NOMO-1 (cell line): ENCODE measurements at regions not wholly inside any gene's neighbourhood (a gene's known extent, or its start where the extent isn't known, plus 50 kb on each side); places are given as distances from the start of the nearest gene placed in this dataset.
"Not testable (repeated sequence)": the region's sequence is repeated elsewhere in the genome, so short reads cannot be mapped to it uniquely, and the experiment has no call there.

Source experiments
- DNase-seq, 2 experiments: peaks; one replicate each; lab custom pipeline; 2025; ENCODE audit not compliant: unreplicated experiment in 2 of 2; lab: John Stamatoyannopoulos, UW

DNA sequence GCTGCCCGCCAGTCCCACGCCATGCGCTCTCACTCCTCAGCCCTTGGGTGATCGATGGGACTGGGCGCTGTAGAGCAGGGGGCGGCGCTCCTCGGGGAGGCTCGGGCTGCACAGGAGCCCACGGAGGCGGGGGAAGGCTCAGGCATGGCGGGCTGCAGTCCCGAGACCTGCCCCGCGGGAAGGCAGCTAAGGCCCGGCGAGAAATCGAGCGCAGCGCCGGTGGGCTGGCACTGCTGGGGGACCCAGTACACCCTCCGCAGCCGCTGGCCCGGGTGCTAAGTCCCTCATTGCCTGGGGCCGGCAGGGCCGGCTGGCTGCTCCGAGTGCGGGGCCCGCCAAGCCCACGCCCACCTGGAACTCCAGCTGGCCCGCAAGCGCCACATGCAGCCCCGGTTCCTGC lies 102.2 kb upstream of the PDE10A start:
- not testable (repeated sequence) for DNase-seq

DNA sequence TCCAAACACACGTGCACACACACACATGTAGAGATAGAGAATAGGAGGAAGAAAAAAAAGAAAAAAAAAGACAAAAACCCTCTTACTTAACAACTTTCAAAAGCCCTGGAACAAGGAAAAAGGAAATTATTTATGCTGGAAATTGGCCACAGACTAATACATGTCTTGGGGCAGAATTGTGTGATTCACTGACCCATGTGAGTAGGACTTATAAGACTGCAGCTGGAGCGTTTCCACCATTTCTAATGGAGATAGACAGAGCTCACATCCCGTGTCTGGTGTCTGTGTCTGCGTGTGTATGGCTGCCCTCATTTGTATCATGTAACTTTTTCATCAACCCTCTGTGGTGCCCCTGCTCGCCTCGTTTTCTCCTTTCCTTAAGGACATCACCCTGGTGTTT lies 99.8 kb upstream of the PDE10A start:
- DNase-seq: no peak

DNA sequence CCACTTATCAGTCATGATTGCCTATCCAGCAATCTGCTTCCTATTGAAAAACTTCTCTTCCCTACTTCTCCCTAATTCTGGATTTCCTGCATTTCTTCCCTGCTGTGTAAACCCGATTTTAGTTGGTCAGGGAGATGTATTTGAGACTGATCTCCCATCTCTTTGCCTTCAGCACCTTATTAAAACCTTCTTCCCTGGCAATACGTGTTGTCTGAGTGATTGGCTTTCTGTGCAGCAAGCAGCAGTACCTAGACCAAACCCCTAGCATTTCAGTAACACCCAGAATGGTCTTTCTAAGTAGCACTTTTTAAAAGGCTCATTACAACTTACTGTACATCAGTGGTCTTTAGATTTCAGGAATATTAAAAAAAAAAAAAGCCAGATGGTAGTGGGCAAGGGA lies 99.1 kb upstream of the PDE10A start:
- no peak for DNase-seq

DNA sequence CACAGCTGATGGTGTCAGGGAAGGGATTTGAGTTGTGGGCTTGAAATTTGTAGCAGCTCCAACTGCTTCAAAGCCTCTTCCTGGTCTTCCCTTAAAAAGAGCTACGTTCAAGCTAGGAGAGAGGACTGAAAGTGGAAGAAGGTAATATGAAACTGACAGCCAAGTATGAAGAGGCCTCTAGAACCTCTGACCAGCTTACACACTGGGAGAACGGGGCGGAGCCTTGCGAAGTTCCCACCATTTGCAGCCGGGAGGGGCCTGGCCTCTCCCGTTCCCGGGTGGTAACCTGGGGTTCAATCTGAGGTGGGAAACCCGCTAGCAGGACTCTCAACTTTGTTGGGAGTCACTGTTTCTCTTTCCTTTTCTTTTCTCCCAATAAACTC lies 97.8 kb upstream of the PDE10A start:
- no peak for DNase-seq

DNA sequence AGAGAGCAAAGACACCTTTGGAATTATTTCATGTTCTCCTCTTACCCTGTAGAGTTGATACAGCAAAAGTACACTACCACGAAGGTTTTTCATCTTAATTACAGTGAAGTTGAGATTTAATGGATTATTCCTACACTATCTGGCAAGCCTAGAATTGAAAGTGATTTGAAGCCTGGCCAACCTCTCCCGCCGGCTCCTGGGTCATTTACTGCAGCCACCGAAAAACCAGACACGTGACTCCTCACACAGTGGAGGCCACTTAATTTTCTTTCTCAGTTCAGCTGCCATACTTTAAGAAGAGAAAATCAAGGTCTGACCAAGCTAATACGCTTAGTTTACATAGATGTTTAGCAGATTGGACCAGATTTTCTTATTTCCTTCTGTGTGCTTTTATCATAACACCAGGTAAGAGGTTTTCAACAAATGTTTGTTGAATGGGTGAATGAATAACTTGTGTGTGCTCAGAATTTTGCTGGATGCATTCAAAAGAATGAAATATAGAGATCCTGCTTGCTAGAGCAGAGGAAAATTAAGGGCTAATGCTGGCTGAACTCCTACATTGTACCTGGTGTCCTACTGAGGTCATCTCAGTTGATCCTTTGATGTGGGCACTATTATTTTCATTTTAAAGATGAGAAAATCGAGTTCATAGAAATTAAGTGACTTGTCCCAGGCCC lies 97.2 kb upstream of the PDE10A start:
- no peak for DNase-seq

DNA sequence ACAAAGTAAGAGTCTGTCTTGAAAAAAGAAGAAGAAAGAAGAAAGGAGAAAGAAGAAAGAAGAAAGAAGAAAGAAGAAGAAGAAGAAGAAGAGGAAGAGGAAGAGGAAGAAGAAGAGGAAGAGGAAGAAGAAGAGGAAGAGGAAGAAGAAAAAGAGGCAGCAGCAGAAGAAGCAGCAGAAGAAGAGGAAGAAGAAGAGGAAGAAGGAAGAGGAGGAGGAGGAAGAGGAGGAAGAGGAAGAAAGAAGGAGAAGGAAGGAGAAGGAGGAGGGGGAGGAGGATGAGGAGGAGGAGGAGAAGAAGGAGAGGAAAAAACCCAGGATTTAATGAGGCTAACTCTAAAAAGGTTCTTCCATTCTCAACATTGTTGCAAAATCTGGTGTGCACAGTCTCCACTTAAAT lies 95.4 kb upstream of the PDE10A start:
- no peak for DNase-seq

DNA sequence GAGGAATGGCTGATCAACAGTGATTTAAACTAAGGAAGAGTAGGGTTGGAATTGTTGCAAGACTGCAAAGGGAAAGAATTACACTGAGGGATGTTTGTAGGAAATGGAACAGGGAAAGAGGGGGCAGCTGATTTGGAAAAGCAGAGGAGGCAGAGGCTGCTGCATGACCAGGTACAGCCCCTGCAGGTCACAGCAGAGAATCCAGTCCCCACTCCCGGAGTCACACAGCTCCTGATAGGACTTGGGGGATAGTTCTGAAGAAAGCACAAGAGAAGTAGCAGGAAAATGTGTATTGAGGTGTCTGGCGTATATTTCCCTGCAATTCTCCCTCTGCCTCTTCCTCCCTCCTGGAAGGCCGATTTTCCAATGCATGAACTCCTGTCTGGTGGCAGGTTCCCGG lies 92.5 kb upstream of the PDE10A start:
- DNase-seq: no peak

DNA sequence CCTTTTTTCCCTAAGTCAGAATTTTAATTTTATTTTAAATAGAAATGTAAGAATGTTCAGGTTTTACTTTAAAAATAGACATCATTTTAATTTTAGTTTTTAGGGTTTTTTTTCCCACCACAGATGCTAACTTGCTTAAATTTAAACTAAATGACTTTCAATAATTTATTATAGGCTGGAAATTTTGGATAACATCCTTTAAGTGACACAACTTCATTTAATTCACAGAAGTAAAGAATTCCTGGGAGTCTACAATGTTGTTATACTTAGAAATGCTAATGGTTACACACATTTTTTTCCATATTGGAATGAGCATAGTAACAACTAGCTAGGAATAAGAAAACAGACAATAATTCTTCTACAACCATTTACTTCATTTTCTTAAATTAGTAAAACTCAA lies 90.5 kb upstream of the PDE10A start:
- no peak for DNase-seq

DNA sequence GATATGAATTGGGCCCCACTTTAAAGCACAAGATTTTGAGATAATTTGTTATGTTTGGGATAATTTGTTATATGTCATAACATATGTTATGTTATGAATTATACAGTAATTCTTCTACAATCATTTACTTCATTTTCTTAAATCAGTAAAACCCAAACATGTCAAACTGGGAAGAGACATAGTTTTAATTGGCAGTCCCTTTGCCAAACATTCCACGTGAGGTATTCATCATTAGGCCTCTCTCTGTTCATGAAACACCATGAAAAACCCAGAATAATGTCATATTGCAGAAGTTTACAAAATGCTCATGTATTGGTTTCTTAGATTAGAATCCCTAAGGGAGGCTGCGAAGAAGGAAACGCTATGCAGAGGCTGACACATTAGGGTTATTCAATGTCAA lies 89.4 kb upstream of the PDE10A start:
- no peak for DNase-seq

DNA sequence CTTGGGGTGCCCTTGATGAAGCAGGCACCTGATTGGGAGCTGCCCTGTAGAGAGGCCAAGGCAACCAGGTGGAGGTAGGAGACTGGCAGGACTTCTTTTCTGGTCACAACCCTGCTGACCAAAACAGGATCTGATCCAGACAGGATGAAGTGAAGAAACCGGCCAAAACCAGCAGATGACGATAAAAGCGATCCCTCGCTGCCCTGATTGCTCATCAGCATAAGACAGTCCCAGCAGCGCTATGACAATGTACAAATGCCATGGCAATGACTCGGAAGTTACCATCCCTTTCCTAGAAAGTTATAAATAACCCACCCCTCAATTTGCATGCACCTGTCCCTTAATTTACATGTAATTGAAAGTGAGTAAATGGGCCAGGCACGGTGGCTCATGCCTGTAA lies 88.4 kb upstream of the PDE10A start:
- DNase-seq: no peak

DNA sequence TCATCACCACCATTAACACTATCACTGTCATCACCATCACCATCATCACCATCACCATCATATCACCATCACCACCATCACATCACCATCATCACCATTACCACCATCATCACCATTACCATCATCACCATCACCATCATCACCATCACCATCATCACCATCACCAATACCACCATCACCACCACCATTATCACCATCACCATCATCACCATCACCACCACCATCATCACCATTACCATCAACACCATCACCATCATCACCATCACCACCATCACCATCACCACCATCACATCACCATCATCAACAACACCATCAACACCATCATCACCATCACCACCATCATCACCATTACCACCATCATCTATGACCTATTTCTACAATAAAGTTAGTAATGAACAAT lies 86.1 kb upstream of the PDE10A start:
- no peak for DNase-seq

DNA sequence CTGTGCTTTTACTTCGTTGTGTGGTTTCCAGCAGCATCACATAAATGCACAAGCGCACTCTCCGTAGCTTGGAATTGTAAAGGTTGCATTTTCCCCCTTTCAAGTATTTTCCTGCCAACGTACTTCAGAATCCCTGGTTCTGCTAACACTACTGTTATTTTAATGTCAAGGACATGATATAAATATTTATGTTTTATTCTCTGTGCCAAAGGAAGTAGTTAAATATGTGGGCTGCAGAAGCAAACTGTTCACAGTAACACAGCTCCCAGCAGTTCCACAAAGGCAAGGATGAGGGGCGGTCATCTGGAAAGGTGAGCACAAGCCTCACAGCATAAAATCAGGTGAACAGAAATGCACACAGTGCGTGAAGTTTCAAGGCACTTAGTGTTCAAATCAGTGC lies 85.3 kb upstream of the PDE10A start:
- no peak for DNase-seq

DNA sequence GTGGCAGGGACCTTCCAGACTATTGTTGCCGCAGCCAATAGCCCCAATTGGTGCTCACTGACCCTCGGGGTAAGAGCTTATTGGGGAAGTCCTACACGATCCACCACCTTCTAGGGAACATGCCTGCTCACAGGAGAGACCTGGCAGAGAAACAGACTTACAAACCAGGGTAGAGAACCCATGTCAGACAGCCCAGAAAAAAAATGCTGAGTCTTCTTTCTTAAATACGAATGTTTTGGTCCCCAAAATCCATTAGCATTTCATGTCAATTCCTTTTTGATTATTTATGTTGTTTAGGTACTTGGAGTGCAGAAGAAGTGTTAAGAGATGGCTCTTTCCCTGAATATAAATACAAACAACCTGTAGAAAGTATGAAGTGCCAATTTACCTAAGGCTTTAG lies 84.9 kb upstream of the PDE10A start:
- no peak for DNase-seq

DNA sequence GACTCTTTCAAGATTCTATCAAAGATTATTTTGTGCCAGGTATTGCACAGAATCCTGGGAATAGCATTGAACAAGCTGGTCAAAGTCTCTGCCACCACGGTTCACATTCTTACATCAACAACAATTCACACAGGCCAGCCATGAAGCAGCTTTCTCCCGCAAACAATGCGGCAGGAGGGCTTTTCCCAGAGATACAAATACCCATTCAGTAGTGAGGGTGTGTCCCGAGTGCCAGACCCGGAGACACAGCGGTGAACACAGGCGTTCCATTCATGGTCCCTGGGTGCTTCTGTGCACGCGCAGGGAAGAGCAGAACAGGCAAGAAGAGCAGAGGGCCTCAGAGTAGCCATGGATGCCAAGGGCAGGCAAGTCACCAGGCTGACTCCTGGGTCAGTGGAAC lies 83.3 kb upstream of the PDE10A start:
- no peak for DNase-seq

DNA sequence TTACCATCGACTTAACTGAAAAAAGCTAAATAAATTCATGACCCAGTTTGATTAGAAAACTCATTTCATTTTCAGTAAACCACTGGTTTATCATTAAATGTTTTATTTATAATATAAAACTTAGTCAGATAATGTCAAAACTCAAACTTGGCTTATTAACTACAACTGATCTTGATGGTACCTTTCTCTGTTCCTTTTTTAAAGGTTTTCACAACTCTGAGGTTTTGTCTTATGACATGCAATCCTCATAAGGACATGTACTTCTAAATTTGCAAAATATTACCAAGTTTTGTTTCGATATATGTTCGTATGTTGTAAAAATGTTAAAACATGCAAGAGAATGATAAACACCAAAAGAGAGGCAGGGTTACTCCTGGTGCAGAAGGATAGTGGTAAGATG lies 82.5 kb upstream of the PDE10A start:
- DNase-seq: no peak

DNA sequence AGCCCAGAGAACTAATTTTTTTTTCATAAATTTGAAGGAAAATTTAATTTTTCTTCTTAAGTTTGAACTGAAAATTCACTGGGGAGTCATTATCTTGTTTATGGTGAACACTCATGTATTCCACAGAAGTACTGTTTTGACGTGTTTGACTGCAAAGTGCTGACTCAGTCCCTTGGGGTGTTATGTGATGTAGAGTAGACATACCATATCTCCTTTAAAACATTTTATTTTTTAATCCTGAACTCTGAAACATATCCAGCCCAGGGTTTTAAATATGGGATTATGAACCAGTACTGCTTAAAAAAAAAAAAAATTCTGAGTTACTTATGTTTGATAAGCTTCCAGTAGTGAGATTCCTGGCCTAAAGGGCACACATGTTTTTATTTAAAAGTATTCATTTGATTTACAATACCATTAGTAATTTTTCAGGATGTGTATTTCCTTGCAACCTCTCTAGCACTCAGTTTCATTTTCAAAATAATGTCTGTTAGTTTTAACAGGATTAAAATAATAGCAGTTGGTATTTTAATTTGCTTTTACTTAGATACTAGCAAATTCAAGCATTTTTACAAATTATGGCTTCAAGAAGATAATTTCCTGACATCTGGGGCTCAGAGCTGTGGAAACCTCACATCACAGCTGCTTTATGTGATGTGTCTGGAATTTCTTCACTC lies 81.7 kb upstream of the PDE10A start:
- no peak for DNase-seq

DNA sequence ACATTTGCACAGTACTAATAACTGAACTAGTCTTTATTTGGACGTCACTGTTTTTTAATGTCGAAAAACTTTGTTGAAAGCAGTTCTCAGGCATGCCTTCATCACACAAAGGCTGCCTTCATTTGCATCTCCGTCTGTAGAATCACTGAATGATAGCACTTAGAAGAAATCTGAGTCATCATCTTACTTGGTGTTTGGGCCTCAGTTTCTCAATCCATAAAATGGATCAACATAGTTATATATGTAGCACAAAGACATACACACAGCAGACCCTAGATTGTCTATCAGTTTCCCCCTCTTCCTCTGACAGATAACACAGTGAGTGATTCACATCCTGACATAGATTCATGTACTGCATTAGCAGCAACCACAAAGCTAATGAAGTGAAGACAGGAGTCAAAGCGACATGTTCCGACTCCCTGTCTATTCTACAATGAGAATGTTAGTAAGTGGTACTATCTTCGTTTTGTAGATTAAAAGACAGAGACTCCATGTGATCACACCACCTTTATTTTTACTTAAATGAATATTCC lies 80.4 kb upstream of the PDE10A start:
- no peak for DNase-seq

DNA sequence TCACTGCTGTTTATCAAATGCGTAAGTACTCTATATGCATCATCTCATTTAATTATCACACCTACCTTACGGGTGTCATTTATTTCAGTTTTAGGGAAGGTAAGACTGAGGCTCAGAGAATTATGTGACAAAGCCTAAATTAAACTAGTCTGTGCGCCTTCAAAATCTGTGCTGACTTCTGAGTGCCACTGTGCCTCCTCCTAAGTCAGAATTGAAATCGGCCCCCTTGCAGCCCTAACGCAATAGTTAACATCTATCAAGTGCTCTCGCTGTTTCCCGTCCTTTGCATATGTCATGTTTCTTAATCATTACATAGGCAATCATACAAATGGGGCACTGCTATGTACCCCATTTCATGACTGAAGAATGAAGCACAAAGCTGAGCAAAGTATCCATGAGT lies 79.0 kb upstream of the PDE10A start:
- no peak for DNase-seq

DNA sequence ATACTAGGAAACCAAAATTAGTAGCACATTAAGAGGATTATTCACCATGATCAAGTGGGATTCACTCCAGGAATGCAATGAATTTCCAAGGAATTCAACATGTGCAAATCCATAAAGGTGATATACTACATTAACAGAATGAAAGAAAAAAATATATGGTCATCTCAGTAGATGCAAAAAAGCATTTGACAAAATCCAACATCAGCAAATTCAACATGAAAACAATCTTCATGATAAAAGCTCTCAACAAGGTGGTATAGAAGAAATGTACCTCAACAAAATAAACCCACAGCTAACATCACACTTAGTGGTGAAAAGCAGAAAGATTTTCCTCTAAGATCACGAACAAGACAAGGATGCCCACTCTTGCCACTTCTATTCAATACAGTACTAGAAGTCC lies 74.4 kb upstream of the PDE10A start:
- no peak for DNase-seq

DNA sequence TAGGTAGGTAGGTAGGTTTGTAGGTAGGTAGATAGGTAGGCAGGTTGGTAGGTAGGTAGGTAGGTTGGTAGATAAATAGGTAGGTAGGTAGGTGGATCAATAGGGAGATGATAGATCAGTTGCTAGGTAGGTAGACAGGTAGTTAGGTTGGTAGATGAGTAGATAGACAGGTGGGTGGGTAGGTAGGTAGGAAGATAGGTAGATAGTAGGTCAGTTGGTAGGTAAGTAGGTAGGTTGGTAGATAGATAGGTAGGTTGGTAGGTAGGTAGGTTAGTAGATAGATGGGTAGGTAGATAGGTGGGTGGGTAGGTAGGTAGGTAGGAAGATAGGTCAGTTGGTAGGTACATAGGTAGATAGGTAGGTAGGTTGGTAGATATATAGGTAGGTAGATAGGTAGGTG lies 72.0 kb upstream of the PDE10A start:
- no peak for DNase-seq

DNA sequence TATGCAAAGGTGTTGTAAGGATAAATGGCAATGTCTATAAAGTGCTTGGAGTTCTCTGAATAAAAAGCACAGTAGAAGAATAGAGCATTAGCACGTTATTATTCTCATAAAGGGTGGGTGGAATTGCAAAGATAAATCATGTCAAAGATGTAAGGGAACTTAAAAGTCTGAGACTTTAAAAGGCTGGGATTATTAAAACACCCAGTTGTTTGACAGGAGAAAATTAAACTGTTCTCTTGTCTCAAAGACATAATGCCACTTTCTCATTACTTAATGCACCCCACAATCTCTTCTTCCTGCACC lies 70.4 kb upstream of the PDE10A start:
- DNase-seq: no peak

DNA sequence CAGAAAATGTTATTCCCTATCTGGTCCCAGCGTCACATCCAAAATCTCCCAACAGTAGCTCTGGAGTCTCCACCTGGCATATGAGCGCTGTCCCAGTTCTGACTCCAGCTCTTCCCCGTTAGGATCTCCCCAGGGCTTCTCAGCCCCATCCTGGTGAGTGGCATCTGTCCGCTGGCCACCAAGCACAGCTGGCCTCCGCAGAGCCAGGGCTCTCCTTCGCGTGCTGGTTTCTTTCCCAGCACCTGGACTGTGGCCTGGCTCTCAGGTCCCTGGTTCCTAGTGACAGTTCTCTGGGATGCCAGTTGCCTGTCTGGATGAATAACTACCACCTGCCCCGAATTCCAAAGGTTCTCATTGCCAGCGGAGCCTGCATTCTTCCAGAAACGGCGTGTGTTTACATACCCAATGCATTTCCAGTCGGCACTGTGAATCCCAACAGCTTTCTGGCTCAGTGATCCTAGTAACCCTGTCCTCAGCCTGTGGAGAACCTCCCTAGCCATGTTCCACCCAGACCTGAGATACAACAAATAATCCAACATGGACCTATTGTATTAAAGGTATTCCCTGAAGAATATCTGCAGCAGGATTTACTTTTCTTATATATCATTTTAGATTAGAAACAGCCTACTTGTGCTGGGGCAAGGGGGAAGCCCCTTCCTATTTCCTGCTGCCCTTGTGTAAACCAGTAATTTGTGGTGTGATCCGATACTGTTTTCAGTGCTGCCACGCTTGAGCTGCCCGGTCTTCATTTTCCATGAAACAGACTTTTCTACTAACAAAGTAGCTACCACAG lies 69.9 kb upstream of the PDE10A start:
- DNase-seq: no peak
